ENCODE measurements at regions not wholly inside any gene's neighbourhood (a gene's known extent, or its start where the extent isn't known, plus 50 kb on each side); places are given as distances from the start of the nearest gene placed in this dataset.

DNA sequence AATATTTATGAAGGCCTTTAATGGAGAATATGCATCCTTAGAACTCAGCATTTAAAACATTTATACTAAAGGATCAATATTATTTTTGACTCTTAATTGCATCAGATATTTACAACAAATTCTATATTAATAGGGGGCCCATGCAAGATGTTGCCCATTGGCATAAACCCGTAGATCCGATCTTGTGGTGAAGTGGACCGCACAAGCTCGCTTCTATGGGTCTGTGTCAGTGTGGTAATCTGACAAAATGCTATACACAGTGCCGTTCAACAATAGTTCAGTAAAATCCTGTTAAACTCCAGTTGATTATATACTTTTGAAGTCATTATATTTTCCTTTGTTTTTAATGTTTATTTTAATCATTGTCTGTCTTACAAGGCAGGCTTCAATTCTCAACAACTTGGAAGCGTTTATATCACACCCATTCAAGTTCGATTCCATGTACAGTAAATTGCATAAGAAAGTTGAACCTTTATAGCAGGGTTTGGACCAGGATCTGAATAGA lies 809.2 kb downstream of the USP25 start:
- BruUV-seq (replicated peaks), result no TSS peak
- no peak for DNase-seq
- TF ChIP-seq, protein P1, sequence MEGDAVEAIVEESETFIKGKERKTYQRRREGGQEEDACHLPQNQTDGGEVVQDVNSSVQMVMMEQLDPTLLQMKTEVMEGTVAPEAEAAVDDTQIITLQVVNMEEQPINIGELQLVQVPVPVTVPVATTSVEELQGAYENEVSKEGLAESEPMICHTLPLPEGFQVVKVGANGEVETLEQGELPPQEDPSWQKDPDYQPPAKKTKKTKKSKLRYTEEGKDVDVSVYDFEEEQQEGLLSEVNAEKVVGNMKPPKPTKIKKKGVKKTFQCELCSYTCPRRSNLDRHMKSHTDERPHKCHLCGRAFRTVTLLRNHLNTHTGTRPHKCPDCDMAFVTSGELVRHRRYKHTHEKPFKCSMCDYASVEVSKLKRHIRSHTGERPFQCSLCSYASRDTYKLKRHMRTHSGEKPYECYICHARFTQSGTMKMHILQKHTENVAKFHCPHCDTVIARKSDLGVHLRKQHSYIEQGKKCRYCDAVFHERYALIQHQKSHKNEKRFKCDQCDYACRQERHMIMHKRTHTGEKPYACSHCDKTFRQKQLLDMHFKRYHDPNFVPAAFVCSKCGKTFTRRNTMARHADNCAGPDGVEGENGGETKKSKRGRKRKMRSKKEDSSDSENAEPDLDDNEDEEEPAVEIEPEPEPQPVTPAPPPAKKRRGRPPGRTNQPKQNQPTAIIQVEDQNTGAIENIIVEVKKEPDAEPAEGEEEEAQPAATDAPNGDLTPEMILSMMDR (IDR thresholded peaks at IDR 0.05; ENCODE audit: insufficient read depth in 1 of 2, low read depth in 1 of 2, low read length in 1 of 2, severe bottlenecking in 1 of 2, unreplicated experiment in 1 of 2), result no peak
- ChIA-PET POLR2A (no interaction called here), CTCF (no interaction called here)
- H3K36me3 Mint-ChIP-seq (ENCODE audit: insufficient read depth, unreplicated experiment), result no peaks in the 10 kb centered on the region
- Histone ChIP-seq H3K27me3 (replicated peaks; ENCODE audit: control insufficient read depth, insufficient read depth, low read length) (no peaks in the 10 kb centered on the region), H3K4me1 (no peaks in the 10 kb centered on the region), H3K36me3 (ENCODE audit: control insufficient read depth, insufficient read depth, low read length) (no peaks in the 10 kb centered on the region), H3K9me3 (no peaks in the 10 kb centered on the region), H3K4me3 (ENCODE audit: low read depth, low read length) (no peak overlapping the region)
- no peak overlapping the region for H3K4me3 Mint-ChIP-seq (ENCODE audit: unreplicated experiment)
- intact Hi-C loops (cut with micrococcal nuclease; ENCODE audit: unreplicated experiment), result no loop called here
- H3K9me3 Mint-ChIP-seq (ENCODE audit: unreplicated experiment), result no peaks in the 10 kb centered on the region
- H3K27me3 Mint-ChIP-seq (ENCODE audit: insufficient read depth, unreplicated experiment), result peaks cover 3% of the 10 kb centered on the region
- H3K27ac Mint-ChIP-seq (ENCODE audit: unreplicated experiment), result no peak overlapping the region
- H3K4me1 Mint-ChIP-seq (ENCODE audit: low read depth, unreplicated experiment), result peaks cover 6% of the 10 kb centered on the region

DNA sequence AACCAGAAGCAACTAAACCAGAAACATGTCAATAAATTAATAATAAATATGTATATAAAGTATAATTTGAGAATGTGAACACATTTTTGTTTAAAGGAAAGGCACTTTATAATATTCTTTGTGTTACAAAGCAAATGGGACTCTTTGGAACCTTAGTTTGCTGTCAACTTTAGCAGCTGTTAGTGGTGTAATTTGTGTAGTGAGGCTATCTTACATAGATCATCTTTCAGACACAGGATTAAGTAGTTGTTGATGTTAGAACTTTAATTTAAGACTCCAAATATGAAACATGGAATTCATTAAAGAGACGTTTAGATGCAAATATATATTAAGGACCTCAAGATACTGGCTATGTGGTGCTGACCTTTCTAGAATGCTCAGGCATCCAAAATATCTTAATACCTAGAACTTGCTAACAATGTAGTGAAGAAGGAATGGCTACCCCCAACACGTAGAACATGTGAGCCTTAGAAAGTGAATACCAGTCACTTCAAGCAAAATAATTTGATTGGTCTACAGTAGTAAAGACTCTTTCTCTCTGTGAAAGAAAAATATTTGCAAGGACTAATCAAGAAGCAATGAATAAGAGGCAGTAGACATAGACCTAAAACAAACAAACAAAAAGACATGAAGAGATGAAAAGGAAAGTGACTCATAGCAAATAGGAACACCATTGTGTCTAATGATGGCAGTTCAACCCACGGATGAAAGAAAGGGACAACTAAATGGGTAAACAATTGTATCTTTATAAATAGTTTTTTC lies 811.4 kb downstream of the USP25 start:
- no peak overlapping the region for H3K27ac Mint-ChIP-seq (ENCODE audit: unreplicated experiment)
- ChIA-PET CTCF (no interaction called here), POLR2A (no interaction called here)
- intact Hi-C loops (cut with micrococcal nuclease; ENCODE audit: unreplicated experiment), result no loop called here
- no peaks in the 10 kb centered on the region for H3K27me3 Mint-ChIP-seq (ENCODE audit: insufficient read depth, unreplicated experiment)
- no peak for DNase-seq
- H3K4me1 Mint-ChIP-seq (ENCODE audit: low read depth, unreplicated experiment), result peaks cover 6% of the 10 kb centered on the region
- no peaks in the 10 kb centered on the region for H3K36me3 ChIP-seq (ENCODE audit: control insufficient read depth, insufficient read depth, low read length)
- no peaks in the 10 kb centered on the region for H3K4me1 ChIP-seq
- BruUV-seq (replicated peaks), result no TSS peak
- no peak overlapping the region for H3K4me3 ChIP-seq (ENCODE audit: low read depth, low read length)
- H3K4me3 Mint-ChIP-seq (ENCODE audit: unreplicated experiment), result no peak overlapping the region
- TF ChIP-seq, protein P1 (IDR thresholded peaks at IDR 0.05; ENCODE audit: insufficient read depth in 1 of 2, low read depth in 1 of 2, low read length in 1 of 2, severe bottlenecking in 1 of 2, unreplicated experiment in 1 of 2), result no peak
- no peaks in the 10 kb centered on the region for H3K9me3 ChIP-seq
- no peaks in the 10 kb centered on the region for H3K36me3 Mint-ChIP-seq (ENCODE audit: insufficient read depth, unreplicated experiment)
- no peaks in the 10 kb centered on the region for H3K9me3 Mint-ChIP-seq (ENCODE audit: unreplicated experiment)
- no peaks in the 10 kb centered on the region for H3K27me3 ChIP-seq (replicated peaks; ENCODE audit: control insufficient read depth, insufficient read depth, low read length)

DNA sequence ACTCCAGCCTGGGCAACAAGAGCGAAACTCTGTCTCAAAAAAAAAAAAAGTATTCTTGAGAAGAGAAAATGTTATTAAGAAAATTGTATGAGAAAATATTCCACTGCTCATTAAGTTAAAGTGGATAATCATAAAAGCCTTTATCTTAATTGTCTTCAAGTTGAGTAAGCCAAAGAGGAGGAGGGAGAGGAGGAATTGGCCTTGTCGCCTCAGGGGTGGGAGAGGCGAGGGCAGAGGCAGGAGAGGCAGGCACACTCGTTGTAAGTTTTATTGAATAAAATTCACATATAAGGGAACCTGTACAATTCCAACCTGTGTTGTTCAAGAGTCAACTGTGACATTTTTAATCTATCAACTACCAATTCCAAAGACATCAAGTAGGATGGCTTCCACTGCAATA lies 820.3 kb downstream of the USP25 start:
- no TSS peak for BruUV-seq (replicated peaks)

More for the DNA sequence above, 820.3 kb downstream of the USP25 start:
- no peaks in the 10 kb centered on the region for H3K27me3 Mint-ChIP-seq (ENCODE audit: insufficient read depth, unreplicated experiment)
- no peak for DNase-seq
- Histone ChIP-seq H3K9me3 (no peaks in the 10 kb centered on the region), H3K27me3 (replicated peaks; ENCODE audit: control insufficient read depth, insufficient read depth, low read length) (no peaks in the 10 kb centered on the region), H3K4me1 (peaks cover 12% of the 10 kb centered on the region), H3K36me3 (ENCODE audit: control insufficient read depth, insufficient read depth, low read length) (no peaks in the 10 kb centered on the region), H3K4me3 (ENCODE audit: low read depth, low read length) (no peak overlapping the region)
- H3K9me3 Mint-ChIP-seq (ENCODE audit: unreplicated experiment), result no peaks in the 10 kb centered on the region
- H3K4me1 Mint-ChIP-seq (ENCODE audit: low read depth, unreplicated experiment), result no peaks in the 10 kb centered on the region
- H3K27ac Mint-ChIP-seq (ENCODE audit: unreplicated experiment), result no peak overlapping the region
- TF ChIP-seq, protein P1 (IDR thresholded peaks at IDR 0.05; ENCODE audit: insufficient read depth in 1 of 2, low read depth in 1 of 2, low read length in 1 of 2, severe bottlenecking in 1 of 2, unreplicated experiment in 1 of 2), result no peak
- ChIA-PET CTCF (no interaction called here), POLR2A (interaction anchor here (0.6 kb wide), 1 partner anchor 12 kb away, joined by 3 read pairs; no protein-coding TSS in a partner anchor)
- no peak overlapping the region for H3K4me3 Mint-ChIP-seq (ENCODE audit: unreplicated experiment)
- H3K36me3 Mint-ChIP-seq (ENCODE audit: insufficient read depth, unreplicated experiment), result no peaks in the 10 kb centered on the region
- intact Hi-C loops (cut with micrococcal nuclease; ENCODE audit: unreplicated experiment), result no loop called here
